ENCODE measurements at regions not wholly inside any gene's neighbourhood (a gene's known extent, or its start where the extent isn't known, plus 50 kb on each side); places are given as distances from the start of the nearest gene placed in this dataset.

DNA sequence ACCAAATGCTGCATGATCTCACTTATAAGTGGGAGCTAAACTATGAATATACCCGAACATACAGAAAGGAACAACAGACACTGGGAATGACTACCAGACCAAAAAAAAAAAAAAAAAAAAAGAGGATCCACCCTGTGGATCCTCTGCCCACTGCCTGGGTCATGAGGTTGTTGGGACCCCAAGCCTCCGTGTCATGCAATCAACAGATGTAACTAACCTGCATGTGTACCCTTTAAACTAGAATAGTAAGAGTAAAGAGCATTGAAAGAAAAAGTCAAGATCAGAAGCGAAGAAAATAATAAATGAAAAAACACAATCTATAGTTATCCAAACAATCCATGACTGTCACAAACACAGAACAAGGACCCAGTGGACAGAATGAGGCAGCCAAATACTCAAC, 109.5 kb upstream of the TOP3B start:
- no peak for DNase-seq

DNA sequence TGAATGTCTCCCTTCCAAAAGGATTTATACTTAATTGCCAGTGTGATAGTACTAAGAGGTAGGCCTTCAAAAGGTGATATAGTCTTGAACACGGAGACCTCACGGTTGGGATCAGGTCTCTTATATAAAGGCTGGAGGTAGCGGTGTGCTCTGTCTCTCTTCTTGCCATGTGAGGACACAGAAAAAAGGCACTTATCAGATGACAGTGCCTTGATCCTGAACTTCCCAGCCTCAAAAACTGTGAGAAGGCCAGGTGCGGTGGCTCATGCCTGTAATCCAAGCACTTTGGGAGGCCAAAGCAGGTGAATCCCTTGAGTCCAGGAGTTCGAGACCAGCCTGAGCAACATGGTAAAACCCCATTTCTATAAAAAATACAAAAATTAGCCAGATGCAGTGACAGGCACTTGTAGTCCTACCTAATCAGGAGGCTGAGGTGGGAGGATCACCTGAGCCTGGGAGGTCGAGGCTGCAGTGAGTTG, 108.9 kb upstream of the TOP3B start:
- no peak for DNase-seq

DNA sequence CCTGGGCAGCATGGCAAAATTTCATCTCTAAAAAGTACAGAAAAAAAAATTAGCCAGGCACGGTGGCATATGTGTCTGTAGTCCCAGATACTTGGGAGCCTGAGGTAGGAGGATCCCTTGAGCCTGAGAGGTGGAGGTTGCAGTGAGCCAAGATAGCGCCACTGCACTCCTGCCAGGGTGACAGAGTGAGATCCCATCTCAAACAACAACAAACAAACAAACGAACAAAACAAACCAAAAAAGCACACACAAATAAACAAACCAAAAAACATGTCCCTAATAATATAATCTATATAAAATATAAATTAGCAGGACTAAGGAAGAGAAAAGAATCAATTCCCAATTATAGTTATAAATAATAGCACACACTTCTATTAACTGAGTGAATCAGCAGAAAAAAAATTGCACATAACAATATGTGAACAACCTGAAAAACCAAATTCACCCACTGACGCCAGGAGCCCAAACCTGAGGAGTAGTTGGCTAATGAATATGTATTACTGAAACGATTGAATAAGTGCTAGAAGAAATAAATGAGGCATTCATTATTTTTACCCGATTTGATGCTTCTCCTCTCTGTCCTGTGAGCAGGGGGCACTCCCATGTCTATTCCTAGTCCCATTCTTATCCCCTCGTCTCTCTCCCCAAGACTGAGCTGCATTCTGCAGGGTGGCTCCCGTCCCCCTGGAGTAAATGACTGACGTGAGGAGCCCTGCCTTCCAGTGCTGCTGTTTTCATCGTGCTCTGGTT, 108.2 kb upstream of the TOP3B start:
- DNase-seq = no peak

DNA sequence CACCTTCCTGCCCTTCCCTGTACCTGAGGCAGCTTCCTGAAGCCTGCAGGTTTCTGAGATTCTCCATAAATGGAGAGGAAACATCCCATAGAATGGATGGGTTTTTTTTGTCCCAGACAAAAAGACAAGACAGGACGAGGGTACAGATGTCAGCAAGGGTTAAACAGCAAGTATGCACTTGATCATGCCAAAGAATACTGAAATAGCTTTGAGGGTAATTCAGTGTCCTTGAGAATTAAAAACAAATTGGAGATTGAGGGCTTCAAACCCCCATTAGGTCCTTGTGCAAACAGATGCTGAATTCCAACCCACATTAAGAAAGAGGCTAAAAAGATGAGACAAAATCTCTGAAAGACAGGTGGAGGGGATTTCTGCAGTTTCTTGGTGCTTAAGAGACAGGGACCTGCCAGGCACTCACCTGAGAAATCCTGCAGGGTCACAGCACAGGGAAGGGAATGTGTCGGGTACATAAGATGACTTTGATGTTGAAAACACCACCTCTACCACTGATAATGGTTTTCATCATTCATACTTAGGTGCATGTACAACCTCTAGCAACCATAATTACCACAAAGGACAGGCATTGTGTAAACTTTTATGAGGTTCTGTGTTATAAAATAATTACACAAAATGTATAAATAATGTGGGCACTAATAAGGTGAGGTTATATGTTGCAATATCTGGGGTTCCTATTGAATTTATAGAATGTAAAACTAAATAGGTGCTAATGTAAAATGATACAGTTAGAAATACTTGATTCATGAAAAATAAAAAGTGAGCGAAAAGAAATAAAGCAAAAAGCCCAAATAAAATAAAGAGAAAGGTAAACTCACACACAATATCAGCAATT, 107.1 kb upstream of the TOP3B start:
- DNase-seq = no peak

DNA sequence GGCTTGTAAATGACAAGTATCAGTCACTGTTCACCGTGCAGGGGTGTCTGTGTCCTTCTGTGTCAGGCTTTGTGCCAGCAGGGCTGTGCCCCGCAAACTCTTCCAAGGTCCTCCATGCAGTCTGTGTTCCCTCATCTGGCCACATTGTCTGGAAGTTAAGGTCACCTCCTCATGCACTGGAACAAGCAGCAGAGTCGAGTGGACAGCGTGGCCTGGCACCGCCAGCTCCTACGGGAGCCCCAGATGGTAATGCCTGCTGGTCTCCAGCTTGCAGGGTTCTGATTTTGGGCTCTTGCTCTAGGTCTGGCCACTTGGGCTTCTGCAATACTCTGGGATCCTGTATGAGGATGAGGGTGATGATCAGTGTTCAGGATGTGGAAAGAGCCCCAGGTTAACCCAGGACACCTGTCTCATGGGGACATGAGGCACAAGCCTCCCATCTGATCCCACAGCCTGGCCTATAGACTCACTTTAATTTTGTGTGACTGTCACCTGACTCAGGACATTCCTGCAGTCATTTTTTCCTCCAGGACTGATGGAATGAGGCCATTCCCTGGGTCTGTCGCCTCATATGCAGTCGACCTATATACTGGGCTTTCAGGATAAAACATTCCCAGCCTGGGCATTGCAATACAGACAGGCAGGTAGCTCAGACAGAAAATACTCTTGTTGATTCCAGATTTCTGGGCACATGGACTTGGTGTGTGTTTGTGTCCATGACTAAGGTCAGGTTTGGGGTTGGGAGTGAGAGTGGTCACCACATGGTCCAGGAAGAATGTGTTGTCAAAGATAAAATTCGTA, 106.3 kb upstream of the TOP3B start:
- no peak for DNase-seq

DNA sequence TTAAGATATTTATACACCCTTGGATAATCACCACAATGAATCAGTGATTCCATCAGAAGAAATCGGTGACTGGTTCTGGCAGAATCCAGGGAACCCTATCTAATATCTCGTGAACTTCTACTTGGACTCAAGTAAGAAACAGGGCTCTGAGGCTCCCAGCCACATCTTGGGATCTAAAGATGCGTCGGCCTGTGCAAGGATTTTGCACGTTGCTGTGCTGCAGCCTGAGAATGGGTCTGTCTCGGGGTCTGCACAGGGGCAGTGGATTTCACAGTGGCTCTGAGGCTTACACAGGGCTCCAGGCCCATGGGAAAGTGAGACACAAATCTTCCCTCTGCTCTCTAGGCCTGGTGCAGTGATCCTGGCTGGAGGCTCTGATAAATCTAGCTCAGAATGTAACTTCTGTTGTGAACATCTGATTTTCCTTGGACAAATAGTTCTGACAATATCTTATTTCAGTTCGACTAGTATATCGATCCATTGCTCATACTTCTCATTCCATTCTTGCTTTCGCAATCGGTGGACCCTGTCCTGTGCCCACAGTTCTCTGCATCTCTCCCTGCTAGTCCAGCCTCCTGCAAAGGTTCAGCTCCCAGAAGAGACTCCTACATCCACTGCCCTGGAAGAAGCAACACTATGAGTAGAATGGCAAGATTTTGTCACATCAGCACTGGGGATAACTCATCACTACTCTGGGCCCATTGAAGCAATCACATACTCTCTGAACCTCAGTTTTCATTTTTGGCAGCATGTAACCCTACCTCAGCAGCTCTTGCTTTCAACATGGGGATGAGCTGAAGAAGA, 105.5 kb upstream of the TOP3B start:
- DNase-seq = no peak

DNA sequence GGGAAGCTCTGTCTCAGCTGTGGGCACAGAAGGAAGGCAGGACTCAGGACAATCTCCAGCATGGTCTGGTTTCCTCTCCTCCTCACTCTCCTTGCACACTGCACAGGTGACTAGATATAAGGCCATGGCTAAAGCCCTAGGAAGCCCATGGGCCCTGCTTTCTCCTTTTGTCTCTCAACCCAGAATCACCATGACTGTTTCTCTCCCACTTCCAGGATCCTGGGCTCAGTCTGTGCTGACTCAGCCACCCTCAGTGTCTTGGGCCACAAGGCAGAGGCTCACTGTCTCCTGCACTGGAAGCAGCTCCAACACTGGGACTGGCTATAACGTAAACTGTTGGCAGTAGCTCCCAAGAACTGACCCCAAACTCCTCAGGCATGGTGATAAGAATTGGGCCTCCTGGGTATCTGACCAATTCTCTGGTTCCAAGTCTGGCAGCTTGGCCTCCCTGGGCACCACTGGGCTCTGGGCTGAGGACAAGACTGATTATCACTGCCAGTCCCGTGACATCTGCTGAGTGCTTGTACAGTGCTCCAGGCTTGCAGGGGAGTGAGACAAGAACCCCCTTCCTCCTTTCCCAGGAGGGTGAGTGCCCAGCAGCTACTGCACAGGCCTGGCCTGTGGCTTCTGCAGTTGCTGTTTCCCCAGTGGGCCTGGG, 104.0 kb upstream of the TOP3B start:
- no peak for DNase-seq

DNA sequence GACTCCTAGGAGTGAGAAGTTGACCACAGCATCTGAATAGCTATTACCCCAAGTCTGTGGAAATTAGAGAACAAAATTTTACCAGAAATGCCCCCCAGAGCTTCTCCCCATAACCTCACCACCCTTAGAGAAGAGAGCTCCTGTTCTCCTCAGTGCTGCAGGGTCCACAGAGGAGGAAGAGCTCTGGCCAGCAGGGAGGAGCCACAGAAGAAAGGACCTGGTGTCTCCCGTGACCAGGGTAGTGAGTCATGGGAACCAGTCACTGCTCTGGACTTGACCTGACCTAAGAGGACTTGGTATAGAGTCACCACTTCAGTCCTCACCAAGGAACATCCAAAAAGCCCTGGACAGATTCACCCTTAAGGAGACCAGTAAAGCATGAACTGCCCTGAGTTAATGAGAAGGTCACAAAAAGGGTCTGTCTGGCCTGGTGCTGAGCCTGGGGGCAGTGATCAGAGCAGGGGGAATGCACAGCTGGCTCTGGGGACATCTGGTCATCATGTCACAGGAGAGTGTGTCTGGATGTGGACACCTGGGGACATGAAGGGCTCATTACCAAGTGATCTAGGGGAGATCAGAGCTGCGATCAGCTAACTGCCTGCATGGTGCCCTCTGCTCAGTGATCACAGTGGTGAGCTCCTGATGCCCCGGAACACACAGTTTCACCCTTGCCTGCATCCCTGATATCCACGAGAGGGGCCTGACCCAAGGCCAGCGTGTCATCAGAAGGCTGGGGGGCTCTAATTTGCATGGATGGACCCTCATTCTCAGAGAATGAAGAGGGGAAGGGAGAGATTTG, 103.3 kb upstream of the TOP3B start:
- DNase-seq = no peak

DNA sequence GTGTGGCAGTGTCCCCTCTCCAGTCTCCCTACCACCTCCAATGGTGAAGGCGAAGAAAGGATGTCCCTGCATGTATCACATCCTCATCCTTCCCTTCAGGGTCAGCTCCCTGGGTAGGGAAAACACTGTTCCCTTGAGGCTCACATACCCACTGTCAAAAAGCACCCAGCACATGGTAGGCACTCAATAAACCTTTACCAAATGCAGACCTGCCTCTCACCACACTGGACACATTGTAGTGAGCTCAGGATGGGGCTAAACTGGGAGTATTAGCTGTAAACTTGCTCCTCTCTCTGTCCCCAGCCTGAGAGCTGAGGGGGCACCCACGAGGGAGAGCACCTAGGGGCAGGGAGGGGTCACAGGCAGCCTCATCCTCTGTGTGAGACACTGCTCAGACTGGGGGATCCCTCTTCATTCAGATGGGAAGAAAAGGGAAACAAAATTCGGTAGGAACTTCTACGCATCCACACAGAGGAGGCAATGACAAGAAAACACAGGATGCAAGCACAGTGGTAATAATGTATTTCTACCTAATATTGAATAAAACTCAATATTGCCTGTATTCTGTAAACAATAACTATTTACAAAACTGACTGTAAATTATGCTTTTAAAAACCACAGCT, 101.6 kb upstream of the TOP3B start:
- no peak for DNase-seq

DNA sequence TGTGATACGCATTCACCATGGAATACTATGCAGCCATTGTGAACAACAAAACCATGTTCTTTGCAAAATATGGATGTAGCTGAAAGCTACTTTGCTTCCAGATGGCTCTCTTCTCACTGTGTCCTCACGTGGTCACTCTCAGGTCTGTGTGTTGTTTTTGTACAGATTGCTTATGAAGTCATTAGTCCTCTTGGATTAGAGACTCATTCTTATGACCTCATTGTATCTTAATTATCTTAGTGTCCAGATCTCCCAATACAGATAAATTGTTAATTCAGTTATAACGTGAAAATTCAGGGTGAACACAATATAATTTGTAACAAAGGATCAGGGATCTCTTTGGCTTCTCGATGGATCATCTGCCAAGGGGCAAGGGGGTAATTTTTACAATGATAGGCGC, 100.4 kb upstream of the TOP3B start:
- DNase-seq = no peak

DNA sequence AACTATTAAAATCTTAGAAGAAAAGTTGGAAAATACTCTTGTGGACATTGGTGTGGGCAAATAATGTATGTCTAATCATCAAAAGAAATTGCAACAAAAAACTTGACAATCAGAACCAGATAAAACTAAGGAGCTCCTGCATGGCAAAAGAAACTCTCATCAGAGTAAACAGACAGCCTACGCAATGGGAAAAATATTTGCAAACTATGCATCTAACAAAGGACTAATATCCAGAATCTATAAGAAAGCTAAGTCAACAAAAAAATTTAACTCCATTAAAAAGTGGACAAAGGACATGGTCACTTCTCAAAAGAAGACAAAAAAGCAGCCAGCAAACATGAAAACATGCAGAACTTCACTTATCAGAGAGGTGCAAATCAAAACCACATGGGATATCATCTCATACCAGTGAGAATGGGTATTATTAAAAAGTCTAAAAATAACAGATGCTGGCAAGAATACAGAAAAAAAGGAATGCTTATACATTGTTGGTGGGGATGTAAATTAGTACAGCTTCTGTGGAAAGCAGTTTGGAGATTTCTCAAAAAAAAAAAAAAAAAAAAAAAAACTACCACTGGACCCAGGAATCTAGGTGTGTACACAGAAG, 99.7 kb upstream of the TOP3B start:
- DNase-seq = no peak

DNA sequence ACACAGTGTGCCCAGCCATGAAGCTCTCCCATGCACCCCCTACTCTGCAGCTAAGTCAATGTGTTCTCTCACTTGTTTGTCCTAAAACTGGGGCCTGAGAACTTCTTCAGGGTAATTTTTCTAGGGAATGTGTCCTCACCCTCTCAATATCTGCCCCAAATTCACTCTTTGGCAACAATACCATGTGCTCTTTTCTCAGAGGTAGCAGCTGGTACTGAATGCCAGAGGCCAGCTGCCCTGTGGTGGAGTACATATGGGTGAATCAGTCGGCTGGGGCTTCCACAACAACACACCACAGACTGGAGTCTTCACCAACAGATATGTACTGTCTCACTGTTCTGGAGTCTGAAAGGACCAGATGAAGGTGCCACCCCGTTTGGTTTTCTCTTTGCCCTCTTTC, 97.7 kb upstream of the TOP3B start:
- no peak for DNase-seq

DNA sequence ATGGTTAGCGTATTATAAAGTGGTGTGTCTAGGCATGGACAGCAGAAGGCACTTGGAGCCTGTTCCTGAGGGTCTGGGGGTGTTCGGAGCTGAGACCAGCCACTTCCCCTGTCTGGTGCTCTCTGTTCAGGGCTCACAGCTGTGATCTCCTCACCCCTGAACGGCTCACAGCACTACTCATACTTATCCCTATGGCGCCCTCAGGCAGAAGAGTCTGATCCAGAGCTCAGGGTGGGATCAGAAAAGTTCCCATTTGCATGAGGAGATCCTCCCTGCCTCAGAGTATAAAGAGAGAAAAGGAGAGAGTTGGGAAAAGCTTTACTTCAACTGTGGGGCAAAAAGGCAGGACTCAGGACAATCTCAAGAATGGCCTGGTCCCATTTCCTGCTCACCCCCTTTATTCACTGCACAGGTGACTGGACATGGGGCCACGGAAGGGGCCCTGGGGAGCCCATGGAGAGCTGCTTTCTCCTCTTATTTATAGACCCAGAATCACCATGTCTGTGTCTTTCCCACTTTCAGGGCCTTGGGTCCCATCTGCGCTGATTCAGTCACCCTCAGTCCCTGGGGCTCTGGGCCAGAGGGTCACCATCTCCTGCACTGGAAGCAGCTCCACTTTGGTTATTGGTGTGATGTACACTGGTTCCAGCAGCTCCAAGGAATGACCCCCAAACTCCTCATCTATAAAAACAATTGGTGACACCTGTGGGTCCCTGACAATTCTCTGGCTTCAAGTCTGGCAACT, 97.0 kb upstream of the TOP3B start:
- DNase-seq = no peak

DNA sequence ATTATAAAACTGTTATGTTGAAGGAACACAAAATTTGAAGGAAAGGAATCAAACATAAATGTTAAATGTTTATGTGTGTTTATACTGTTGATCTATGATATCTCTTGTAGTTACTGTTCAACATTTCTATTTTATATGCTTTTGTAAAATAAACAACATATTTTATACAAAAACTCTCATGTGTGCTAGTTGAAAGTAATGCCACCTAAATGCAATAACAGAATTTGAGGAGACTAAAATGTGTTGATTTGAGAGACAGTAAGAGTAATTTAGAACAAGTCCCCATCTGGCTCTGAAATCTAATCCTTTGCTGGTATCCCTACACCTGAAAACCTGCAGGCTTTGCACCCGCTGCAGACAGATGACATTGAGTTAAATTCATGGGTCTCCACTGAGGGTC, 95.7 kb upstream of the TOP3B start:
- no peak for DNase-seq

DNA sequence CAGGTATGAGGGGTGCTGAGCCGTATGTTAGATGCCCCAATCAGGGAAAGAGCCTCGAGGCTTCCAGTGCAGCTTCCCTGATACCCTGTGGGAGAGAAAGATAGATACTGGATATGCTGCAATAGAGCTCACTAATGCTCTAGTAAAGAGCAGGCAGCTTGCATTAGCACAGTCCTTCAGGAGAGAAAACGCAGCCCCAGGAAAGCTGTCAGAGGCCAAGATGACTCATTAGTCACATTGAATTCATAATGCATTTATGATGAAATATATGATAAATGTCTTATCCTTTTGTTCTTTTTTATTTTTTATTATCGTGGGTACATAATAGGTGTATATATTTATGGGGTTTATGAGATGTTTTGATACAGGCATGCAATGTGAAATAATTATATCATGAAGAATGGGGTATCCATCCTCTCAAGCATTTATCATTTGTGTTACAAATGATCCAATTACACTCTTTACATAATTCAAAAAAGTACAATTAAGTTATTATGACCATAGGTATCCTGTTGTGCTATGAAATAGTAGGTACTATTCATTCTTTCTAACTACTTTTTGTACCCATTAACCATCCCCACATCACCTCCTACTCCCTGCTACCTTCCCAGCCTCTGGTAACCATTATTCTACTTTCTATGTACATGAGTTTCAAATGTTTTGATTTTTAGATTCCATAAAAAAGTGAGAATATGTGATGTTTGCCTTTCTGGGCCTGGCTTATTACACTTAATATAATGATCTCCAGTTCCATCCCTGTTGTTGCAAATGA, 94.5 kb upstream of the TOP3B start:
- no peak for DNase-seq

DNA sequence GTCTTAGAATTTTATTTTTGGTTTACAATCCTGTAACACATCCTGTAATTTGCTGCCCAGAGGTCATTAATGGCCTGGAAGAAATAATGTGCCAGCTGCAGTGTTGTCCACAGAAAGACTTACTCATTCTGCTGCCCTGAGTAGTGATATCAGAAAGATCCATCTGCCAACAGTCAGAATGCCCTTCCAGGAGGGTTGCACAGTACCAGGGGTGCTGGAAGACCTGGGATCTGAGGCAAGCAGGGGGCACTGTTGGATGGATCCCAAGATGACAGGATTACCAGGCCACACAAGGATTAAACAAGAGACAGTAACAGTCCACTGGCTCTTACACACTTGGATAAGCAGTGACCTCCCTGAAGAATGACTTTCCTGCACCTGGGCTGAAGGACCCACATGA, 93.8 kb upstream of the TOP3B start:
- no peak for DNase-seq

DNA sequence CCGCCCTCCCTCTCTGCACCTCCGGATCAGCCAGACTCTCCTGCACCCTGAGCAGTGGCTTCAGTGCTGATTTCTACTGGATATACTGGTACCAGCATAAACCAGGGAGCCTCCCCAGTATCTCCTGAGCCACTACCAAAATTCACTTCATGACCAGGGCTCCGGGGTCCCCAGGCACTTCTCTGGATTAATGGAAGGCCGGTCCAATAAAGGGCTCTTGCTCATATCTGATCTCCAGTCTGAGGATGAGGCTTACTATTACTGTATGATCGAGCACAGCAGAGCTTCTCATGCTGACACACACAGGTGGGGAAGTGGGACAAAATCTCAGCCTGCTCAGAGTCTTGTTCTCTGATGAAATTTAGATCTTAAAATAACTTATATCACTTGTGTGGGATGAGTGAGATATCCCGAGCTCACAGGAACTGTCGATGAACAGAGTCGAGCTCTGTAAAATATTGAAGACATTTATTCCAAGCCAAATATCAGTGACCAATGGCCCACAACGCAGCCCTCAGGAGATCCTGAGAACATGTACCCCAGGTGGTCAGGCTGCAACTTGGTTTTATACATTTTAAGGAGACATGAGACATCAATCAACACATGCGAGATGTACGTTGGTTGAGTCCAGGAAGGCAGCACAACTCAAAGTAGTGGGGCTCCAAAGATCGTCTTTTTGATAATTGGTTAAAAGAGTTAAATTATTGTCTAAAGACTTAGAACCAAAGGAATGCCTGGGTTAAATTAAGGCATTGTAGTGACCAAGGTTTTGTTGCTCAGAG, 93.0 kb upstream of the TOP3B start:
- no peak for DNase-seq

Data from T-helper 9 cell (primary cell).